HepG2 (cell line): ENCODE measurements at regions not wholly inside any gene's neighbourhood (a gene's known extent, or its start where the extent isn't known, plus 50 kb on each side); places are given as distances from the start of the nearest gene placed in this dataset.

ENCODE experiments used
- ATAC-seq: fragments of 200-7000 bp; cut with Tn5 transposase; 3 replicates; pipeline ENCODE4 v1.9.1; 2020; ENCODE audit warnings: mild to moderate bottlenecking, moderate library complexity
- BruUV-seq: library from RNA; stranded (reverse); fragments of 400-500 nt; replicated peaks from 2 replicates; lab custom pipeline; 2021; lab: Mats Ljungman, UMichigan
- CTCF ChIA-PET: fragments of 300-600 bp; formaldehyde crosslinking; extraction: SDS; loops from one replicate; lab custom pipeline; 2021; ENCODE audit warnings: low total read pairs, inconsistent platforms, low intra/inter-chr PET ratio; lab: Yijun Ruan, JAX
- POLR2A ChIA-PET: fragments of 350-600 bp; sonication (Branson Sonifier 250); formaldehyde crosslinking; loops from one replicate; lab custom pipeline; 2020; ENCODE audit warnings: antibody characterized with exemption, inconsistent platforms; lab: Yijun Ruan, JAX
- DNase-seq: peaks from one replicate; pipeline ENCODE4 v3.0.0-alpha.2; 2015; ENCODE audit warnings: low spot score
- FAIRE-seq: peaks from 3 replicates; lab custom pipeline; 2011; peaks lifted over from hg19 to GRCh38; lab: Jason Lieb, UNC
- H2AFZ ChIP-seq: one replicate; pipeline ENCODE4 v1.6.1; 2011; ENCODE audit warnings: low read length, inconsistent platforms
- H3K27ac ChIP-seq: fragments of 300-600 bp; 3 replicates; pipeline ENCODE4 v1.8.0; 2011; ENCODE audit warnings: mixed run types, mild to moderate bottlenecking, mixed read lengths, low read length, inconsistent platforms; ENCODE audit not compliant: insufficient read depth; ENCODE audit errors: extremely low read length
- H3K27me3 ChIP-seq, 2 experiments: fragments of 200-600 bp in 1 of 2; 2 replicates in 1 of 2; 3 replicates in 1 of 2; pipeline versions ENCODE4 v1.6.0 to v1.8.0; 2011; ENCODE audit warnings: low read length in 2 of 2, mild to moderate bottlenecking in 2 of 2, moderate library complexity in 2 of 2, inconsistent platforms in 1 of 2; ENCODE audit not compliant: insufficient read depth in 2 of 2, control insufficient read depth in 1 of 2
- H3K36me3 ChIP-seq, 2 experiments: fragments of 200-600 bp in 1 of 2; replicated peaks in 1 of 2; 2 replicates in 1 of 2; 3 replicates in 1 of 2; pipeline versions ENCODE4 v1.5.1 to v1.8.0; 2011; ENCODE audit warnings: low read length in 2 of 2, inconsistent platforms in 1 of 2; ENCODE audit not compliant: insufficient read depth in 2 of 2, control insufficient read depth in 1 of 2
- H3K4me1 ChIP-seq: 2 replicates; pipeline ENCODE4 v1.5.1; 2012; ENCODE audit warnings: low read length, inconsistent platforms; ENCODE audit not compliant: insufficient read depth
- H3K4me2 ChIP-seq: 2 replicates; pipeline ENCODE4 v1.6.0; 2011; ENCODE audit warnings: low read depth, low read length, inconsistent platforms
- H3K4me3 ChIP-seq, 3 experiments: fragments of 200-600 bp in 1 of 3; sonication (generic), shearing (Covaris generic) in 1 of 3; replicated peaks in 1 of 3; 2 replicates each; pipeline ENCODE4 v1.5.1; 2011 to 2016; ENCODE audit warnings: low read length in 3 of 3, inconsistent platforms in 2 of 3, low read depth in 2 of 3, mild to moderate bottlenecking in 2 of 3, control low read depth in 1 of 3, mixed read lengths in 1 of 3; ENCODE audit not compliant: insufficient read depth in 1 of 3
- H3K79me2 ChIP-seq: one replicate; pipeline ENCODE4 v1.6.1; 2011; ENCODE audit warnings: low read length, inconsistent platforms; ENCODE audit not compliant: insufficient read depth
- H3K9ac ChIP-seq: 2 replicates; pipeline ENCODE4 v1.6.0; 2011; ENCODE audit warnings: mild to moderate bottlenecking, low read depth, low read length, inconsistent platforms; ENCODE audit not compliant: insufficient read depth
- H3K9me3 ChIP-seq: 2 replicates; pipeline ENCODE4 v1.5.1; 2012; ENCODE audit warnings: mild to moderate bottlenecking, low read length
- H4K20me1 ChIP-seq: 2 replicates; pipeline ENCODE4 v1.6.0; 2011; ENCODE audit warnings: inconsistent platforms, mild to moderate bottlenecking, low read length, moderate library complexity; ENCODE audit not compliant: insufficient read depth
- ATF6 ChIP-seq: sonication (generic); formaldehyde crosslinking; conservative IDR thresholded peaks from 2 replicates; pipeline ENCODE4 v1.4.0; 2020; ENCODE audit warnings: missing genetic modification reagents
- ATRX ChIP-seq: sonication (generic); formaldehyde crosslinking; IDR thresholded peaks from 2 replicates; pipeline ENCODE4 v1.4.0; 2020; ENCODE audit warnings: missing genetic modification reagents, borderline replicate concordance
- BRCA1 ChIP-seq: sonication (generic); formaldehyde crosslinking; IDR thresholded peaks from 2 replicates; pipeline ENCODE4 v1.4.0; 2020; ENCODE audit warnings: missing genetic modification reagents
- E2F1 ChIP-seq: sonication (generic); formaldehyde crosslinking; IDR thresholded peaks from 2 replicates; pipeline ENCODE4 v1.5.0; 2020; ENCODE audit warnings: missing genetic modification reagents
- ELF3 ChIP-seq: IDR thresholded peaks from 2 replicates; pipeline ENCODE4 v1.6.1; 2016; ENCODE audit warnings: missing genetic modification reagents, missing compliant biosample characterization
- GLMP ChIP-seq: sonication (generic); formaldehyde crosslinking; IDR thresholded peaks from 2 replicates; pipeline ENCODE4 v1.9.0; 2021; ENCODE audit warnings: missing genetic modification reagents, mild to moderate bottlenecking, borderline replicate concordance
- HIC2 ChIP-seq: sonication (generic); formaldehyde crosslinking; IDR thresholded peaks from 2 replicates; pipeline ENCODE4 v1.9.0; 2022; ENCODE audit warnings: low read depth, missing genetic modification reagents
- JUNB ChIP-seq: sonication (generic); formaldehyde crosslinking; IDR thresholded peaks from 2 replicates; pipeline ENCODE4 v1.8.0; 2022; ENCODE audit warnings: missing genetic modification reagents, mild to moderate bottlenecking, borderline replicate concordance
- KLF6 ChIP-seq: IDR thresholded peaks from 2 replicates; pipeline ENCODE4 v1.8.0; 2016; ENCODE audit warnings: missing biosample characterization, missing genetic modification reagents
- PLSCR1 ChIP-seq: sonication (generic); formaldehyde crosslinking; IDR thresholded peaks from 2 replicates; pipeline ENCODE4 v1.5.0; 2020; ENCODE audit warnings: missing genetic modification reagents, mild to moderate bottlenecking, borderline replicate concordance
- SP140L ChIP-seq: sonication (generic); formaldehyde crosslinking; IDR thresholded peaks from 2 replicates; pipeline ENCODE4 v1.4.0; 2020; ENCODE audit warnings: missing genetic modification reagents, borderline replicate concordance
- SRSF4 ChIP-seq: fragments of 200-400 bp; formaldehyde crosslinking; IDR thresholded peaks from one replicate; pipeline ENCODE4 v1.6.1; 2018; ENCODE audit warnings: mild to moderate bottlenecking, low read depth, low read length, moderate library complexity; ENCODE audit not compliant: poor library complexity, severe bottlenecking
- TCF7L2 ChIP-seq: IDR thresholded peaks from 2 replicates; pipeline ENCODE4 v1.6.1; 2011; ENCODE audit warnings: mild to moderate bottlenecking, low read depth, low read length, moderate library complexity
- XBP1 ChIP-seq: sonication (generic); formaldehyde crosslinking; IDR thresholded peaks from 2 replicates; pipeline ENCODE4 v1.5.0; 2020; ENCODE audit warnings: missing genetic modification reagents
- ZFX ChIP-seq: sonication (generic); formaldehyde crosslinking; IDR thresholded peaks from 2 replicates; pipeline ENCODE4 v1.4.0; 2020; ENCODE audit warnings: mild to moderate bottlenecking, low read depth, missing genetic modification reagents, moderate library complexity
- ZKSCAN1 ChIP-seq: fragments of 150-350 bp; IDR thresholded peaks from 2 replicates; pipeline ENCODE4 v1.6.1; 2014; ENCODE audit warnings: low read length
- ZNF503 ChIP-seq: sonication (generic); formaldehyde crosslinking; IDR thresholded peaks from 2 replicates; pipeline ENCODE4 v1.4.0; 2020; ENCODE audit warnings: missing genetic modification reagents
- WGBS: methylation state at CpG from one replicate; pipeline ENCODE4 v1.1.6; 2017; ENCODE audit warnings: low lambda C conversion rate; 5-methylcytosine and 5-hydroxymethylcytosine counted together
- in situ Hi-C: cut with HindIII; loops from 2 replicates; pipeline ENCODE4 v1.10.0; 2017; ENCODE audit warnings: low pct_unique_long_range_greater_than_20kb; ENCODE audit not compliant: extremely low pct_ligation_motif_present
- intact Hi-C: fragments of 100-400 bp; cut with micrococcal nuclease; formaldehyde crosslinking; loops from one replicate; pipeline ENCODE4 v1.10.0; 2022; ENCODE audit not compliant: unreplicated experiment

- no peaks in the 10 kb centered on the region for H3K79me2 ChIP-seq
- H3K4me3 ChIP-seq = no peak overlapping the region
- H3K9me3 ChIP-seq = no peaks in the 10 kb centered on the region
- no peaks in the 10 kb centered on the region for H3K27me3 ChIP-seq
- H2AFZ ChIP-seq = no peak overlapping the region
- no peaks in the 10 kb centered on the region for H3K4me1 ChIP-seq
- no peak for TF ChIP-seq SRSF4
- TF ChIP-seq KLF6 (CRISPR knock-in tag) = no peak
- TF ChIP-seq SP140L (CRISPR knock-in tag) = no peak
- TF ChIP-seq GLMP (CRISPR knock-in tag) = no peak
- no peak for TF ChIP-seq HIC2 (CRISPR knock-in tag)
- TF ChIP-seq BRCA1 (CRISPR knock-in tag) = no peak
- no peak for TF ChIP-seq ELF3 (CRISPR knock-in tag)
- no peak for TF ChIP-seq ATRX (CRISPR knock-in tag)
- no peak for TF ChIP-seq JUNB (CRISPR knock-in tag)
- no peak for TF ChIP-seq ZKSCAN1
- TF ChIP-seq XBP1 (CRISPR knock-in tag) = no peak
- TF ChIP-seq ZFX (CRISPR knock-in tag) = no peak
- no peak for TF ChIP-seq PLSCR1
- TF ChIP-seq E2F1 (CRISPR knock-in tag) = no peak
- TF ChIP-seq ATF6 (CRISPR knock-in tag) = no peak
- TF ChIP-seq ZNF503 = no peak
- no peak for TF ChIP-seq TCF7L2
- in situ Hi-C loops (no loop called here), intact Hi-C loops (no loop called here)
- no peak overlapping the region for H3K27ac ChIP-seq
- 24% methylated on average over 2 of the region's 2 CpGs for WGBS
- H3K9ac ChIP-seq = no peak overlapping the region
- DNase-seq (no peak), ATAC-seq (no peak), FAIRE-seq (no peak)
- H4K20me1 ChIP-seq = no peaks in the 10 kb centered on the region
- CTCF ChIA-PET = no interaction called here
- BruUV-seq = no TSS peak
- H3K36me3 ChIP-seq = no peaks in the 10 kb centered on the region
- no peak overlapping the region for H3K4me2 ChIP-seq
- POLR2A ChIA-PET = no interaction called here
Observed at GRCh38 chr6:147861696-147862095, 353.2 kb downstream of the SAMD5 start.
